ENCODE measurements at regions not wholly inside any gene's neighbourhood (a gene's known extent, or its start where the extent isn't known, plus 50 kb on each side); places are given as distances from the start of the nearest gene placed in this dataset.

GRCh38 chr2:129849559-129850160 lies 129.8 kb upstream of the RAB6C start:
- ChIA-PET POLR2A (ENCODE audit: unreplicated experiment) (no interaction called here), CTCF (no interaction called here)
- peaks cover 4% of the 10 kb centered on the region; the same call in 1 of the 2 replicates for H3K27me3 ChIP-seq (ENCODE audit: insufficient read depth, low read depth)
- TF ChIP-seq EZH2 (IDR thresholded peaks at IDR 0.05; ENCODE audit: low read depth), result no peak
- TF ChIP-seq, protein P1, sequence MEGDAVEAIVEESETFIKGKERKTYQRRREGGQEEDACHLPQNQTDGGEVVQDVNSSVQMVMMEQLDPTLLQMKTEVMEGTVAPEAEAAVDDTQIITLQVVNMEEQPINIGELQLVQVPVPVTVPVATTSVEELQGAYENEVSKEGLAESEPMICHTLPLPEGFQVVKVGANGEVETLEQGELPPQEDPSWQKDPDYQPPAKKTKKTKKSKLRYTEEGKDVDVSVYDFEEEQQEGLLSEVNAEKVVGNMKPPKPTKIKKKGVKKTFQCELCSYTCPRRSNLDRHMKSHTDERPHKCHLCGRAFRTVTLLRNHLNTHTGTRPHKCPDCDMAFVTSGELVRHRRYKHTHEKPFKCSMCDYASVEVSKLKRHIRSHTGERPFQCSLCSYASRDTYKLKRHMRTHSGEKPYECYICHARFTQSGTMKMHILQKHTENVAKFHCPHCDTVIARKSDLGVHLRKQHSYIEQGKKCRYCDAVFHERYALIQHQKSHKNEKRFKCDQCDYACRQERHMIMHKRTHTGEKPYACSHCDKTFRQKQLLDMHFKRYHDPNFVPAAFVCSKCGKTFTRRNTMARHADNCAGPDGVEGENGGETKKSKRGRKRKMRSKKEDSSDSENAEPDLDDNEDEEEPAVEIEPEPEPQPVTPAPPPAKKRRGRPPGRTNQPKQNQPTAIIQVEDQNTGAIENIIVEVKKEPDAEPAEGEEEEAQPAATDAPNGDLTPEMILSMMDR (conservative IDR thresholded peaks at IDR 0.05), result peak; percentile 83
- no peaks in the 10 kb centered on the region for H3K4me1 ChIP-seq (replicated peaks; ENCODE audit: insufficient read depth)
- no peaks in the 10 kb centered on the region for H3F3A ChIP-seq (ENCODE audit: insufficient read depth, low read depth)
- DNase-seq, result peak in 1 of 2 experiments; percentile 39
- H4K20me1 ChIP-seq (ENCODE audit: insufficient read depth), result no peaks in the 10 kb centered on the region; the same call in 1 of the 2 replicates
- no peak overlapping the region for H3K4me2 ChIP-seq
- no peaks in the 10 kb centered on the region for H3K9me2 ChIP-seq (ENCODE audit: insufficient read depth)
- intact Hi-C loops (cut with micrococcal nuclease; ENCODE audit: unreplicated experiment), result no loop called here
- BruUV-seq (replicated peaks), result no TSS peak
- no peaks in the 10 kb centered on the region for H3K9me3 ChIP-seq (ENCODE audit: insufficient read depth, low read depth)
- no peak overlapping the region for H2AFZ ChIP-seq
- no peaks in the 10 kb centered on the region for H3K36me3 ChIP-seq (ENCODE audit: low read depth)
- H3K27ac ChIP-seq, result no peak overlapping the region
- H3K79me2 ChIP-seq (ENCODE audit: low read depth), result no peaks in the 10 kb centered on the region
- no peak overlapping the region for H3K4me3 ChIP-seq

DNA sequence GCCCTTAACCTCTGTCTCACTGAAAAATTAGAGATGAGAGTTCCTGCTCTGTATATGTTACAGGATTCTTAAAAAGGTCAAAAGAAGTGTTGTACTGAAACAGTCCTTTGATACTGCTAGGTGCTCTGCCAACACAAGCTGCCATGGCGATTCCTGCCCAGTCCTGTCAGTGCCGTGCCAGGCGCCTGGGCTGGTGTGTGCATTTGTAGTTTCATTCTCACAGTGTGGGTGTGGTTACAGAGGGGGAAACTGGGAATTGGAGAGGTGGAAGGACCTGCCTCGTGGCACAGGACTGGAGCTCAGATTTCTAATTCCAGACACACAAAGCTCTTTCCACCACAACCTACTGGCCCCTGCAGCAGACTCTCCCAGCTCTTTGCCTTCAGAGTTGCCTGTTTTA lies 122.3 kb upstream of the RAB6C start:
- H3K36me3 ChIP-seq (ENCODE audit: low read depth), result no peaks in the 10 kb centered on the region
- no peak overlapping the region for H3K27ac ChIP-seq
- no peaks in the 10 kb centered on the region for H3K79me2 ChIP-seq (ENCODE audit: low read depth)
- H3K9me3 ChIP-seq (ENCODE audit: insufficient read depth, low read depth), result no peaks in the 10 kb centered on the region
- ChIA-PET CTCF (no interaction called here), POLR2A (ENCODE audit: unreplicated experiment) (no interaction called here)
- no TSS peak for BruUV-seq (replicated peaks)
- intact Hi-C loops (cut with micrococcal nuclease; ENCODE audit: unreplicated experiment), result no loop called here
- no peaks in the 10 kb centered on the region for H3K9me2 ChIP-seq (ENCODE audit: insufficient read depth)
- no peak overlapping the region for H3K4me3 ChIP-seq
- DNase-seq, result no peak
- no peak for TF ChIP-seq EZH2 (IDR thresholded peaks at IDR 0.05; ENCODE audit: low read depth)
- TF ChIP-seq, protein P1 (conservative IDR thresholded peaks at IDR 0.05), result no peak
- no peaks in the 10 kb centered on the region for H4K20me1 ChIP-seq (ENCODE audit: insufficient read depth)
- H2AFZ ChIP-seq, result no peak overlapping the region
- no peaks in the 10 kb centered on the region for H3K4me1 ChIP-seq (replicated peaks; ENCODE audit: insufficient read depth)
- no peaks in the 10 kb centered on the region for H3F3A ChIP-seq (ENCODE audit: insufficient read depth, low read depth)
- H3K27me3 ChIP-seq (ENCODE audit: insufficient read depth, low read depth), result peaks cover 30% of the 10 kb centered on the region
- no peak overlapping the region for H3K4me2 ChIP-seq

DNA sequence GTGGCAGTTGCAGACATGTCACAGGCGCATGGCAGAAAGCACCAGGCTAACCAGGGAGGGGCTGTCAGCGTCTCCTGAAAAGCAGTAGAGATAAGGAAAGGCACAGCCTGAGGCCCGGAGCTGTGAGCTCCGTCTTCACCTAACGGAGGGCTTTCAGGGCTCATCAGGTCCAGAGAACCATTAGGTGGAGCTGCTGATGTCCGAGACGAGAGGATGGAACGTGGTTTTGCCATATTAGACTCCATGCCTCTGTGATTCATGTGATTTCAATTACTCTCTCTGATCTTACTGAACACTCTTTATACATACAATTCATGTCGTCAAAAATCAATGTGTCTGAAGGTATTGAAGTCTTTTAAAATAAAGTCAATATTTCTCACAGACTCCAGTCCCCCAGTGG lies 120.3 kb upstream of the RAB6C start:
- Histone ChIP-seq H3K27me3 (ENCODE audit: insufficient read depth, low read depth) (peaks cover 37% of the 10 kb centered on the region), H2AFZ (no peak overlapping the region), H3K4me2 (no peak overlapping the region), H3K4me3 (no peak overlapping the region), H3K9me3 (ENCODE audit: insufficient read depth, low read depth) (no peaks in the 10 kb centered on the region), H3K36me3 (ENCODE audit: low read depth) (no peaks in the 10 kb centered on the region), H3K9me2 (ENCODE audit: insufficient read depth) (no peaks in the 10 kb centered on the region), H3F3A (ENCODE audit: insufficient read depth, low read depth) (no peaks in the 10 kb centered on the region), H3K79me2 (ENCODE audit: low read depth) (no peaks in the 10 kb centered on the region), H3K27ac (no peak overlapping the region), H4K20me1 (ENCODE audit: insufficient read depth) (no peaks in the 10 kb centered on the region), H3K4me1 (replicated peaks; ENCODE audit: insufficient read depth) (no peaks in the 10 kb centered on the region)
- intact Hi-C loops (cut with micrococcal nuclease; ENCODE audit: unreplicated experiment), result no loop called here
- BruUV-seq (replicated peaks), result no TSS peak
- DNase-seq, result no peak
- ChIA-PET POLR2A (ENCODE audit: unreplicated experiment) (no interaction called here), CTCF (no interaction called here)
- no peak for TF ChIP-seq EZH2 (IDR thresholded peaks at IDR 0.05; ENCODE audit: low read depth)
- TF ChIP-seq, protein P1 (conservative IDR thresholded peaks at IDR 0.05), result no peak
